GM18861 (cell line): ENCODE measurements at regions not wholly inside any gene's neighbourhood (a gene's known extent, or its start where the extent isn't known, plus 50 kb on each side); places are given as distances from the start of the nearest gene placed in this dataset.
A peak's percentile ranks its signal among the peaks of the same experiment; 100 is the strongest.
"Not testable (repeated sequence)": the region's sequence is repeated elsewhere in the genome, so short reads cannot be mapped to it uniquely, and the experiment has no call there.

Experiments
- ATAC-seq: cut with Tn5 transposase; IDR thresholded peaks from one replicate; pipeline ENCODE4 v1.9.1; 2021; ENCODE audit not compliant: unreplicated experiment

GRCh38 chr1:192476802-192477298, 98.7 kb upstream of the RGS1 start:
- no peak for ATAC-seq

GRCh38 chr1:192477630-192478029, 97.9 kb upstream of the RGS1 start:
- peak; percentile 81 for ATAC-seq

DNA sequence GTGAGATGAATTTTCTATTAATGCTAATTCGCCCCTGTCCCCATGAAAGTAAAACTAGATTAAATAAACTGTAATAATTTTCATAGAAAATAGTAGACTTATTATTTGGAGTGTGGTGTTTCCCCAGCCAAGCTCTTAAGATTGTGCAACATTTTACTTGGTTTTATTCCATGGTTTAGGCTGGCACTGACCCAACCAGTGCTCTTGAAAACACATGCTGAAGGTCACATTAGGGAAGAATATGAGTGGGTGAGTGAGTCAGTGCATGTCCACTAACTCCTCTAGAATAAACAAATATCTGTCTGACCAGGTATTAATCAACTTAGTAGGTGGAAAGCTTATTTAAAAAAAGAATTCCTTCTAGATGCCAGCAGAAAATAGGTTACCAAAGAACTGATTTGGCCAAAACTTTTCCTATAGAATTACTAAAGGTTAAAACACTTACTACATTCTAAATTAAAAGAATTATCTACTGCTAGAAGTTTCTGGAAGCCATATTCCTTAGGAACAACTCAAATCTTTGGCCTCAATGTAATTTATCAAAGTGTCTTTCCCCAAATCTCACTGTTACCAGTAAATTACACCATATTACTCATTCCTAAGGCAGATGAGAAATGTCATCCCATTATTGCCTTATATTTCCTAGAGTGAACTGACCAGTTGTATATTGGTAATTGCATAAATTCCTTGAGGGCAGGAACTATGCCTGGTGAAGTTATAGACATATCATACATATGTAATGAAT, 89.7 kb upstream of the RGS1 start:
- ATAC-seq, result no peak

DNA sequence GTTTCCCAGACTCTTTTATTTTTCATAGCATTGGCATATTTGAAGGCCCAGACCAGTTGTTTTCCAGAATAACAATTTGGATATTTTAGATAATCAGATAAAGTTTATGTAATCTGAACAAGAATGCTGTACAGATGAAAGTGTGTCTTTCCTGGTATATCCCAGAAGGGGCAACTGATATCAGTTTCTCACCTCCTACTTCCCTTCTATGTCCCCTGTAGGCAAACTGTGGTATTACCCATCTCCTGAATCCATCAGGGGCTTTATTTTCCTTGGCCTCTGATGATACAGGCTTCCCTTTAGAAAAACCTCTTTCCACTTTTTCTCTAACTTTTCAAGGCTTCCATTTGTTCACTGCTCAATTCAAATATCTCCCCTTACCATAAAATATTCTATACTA, 87.5 kb upstream of the RGS1 start:
- no peak for ATAC-seq

DNA sequence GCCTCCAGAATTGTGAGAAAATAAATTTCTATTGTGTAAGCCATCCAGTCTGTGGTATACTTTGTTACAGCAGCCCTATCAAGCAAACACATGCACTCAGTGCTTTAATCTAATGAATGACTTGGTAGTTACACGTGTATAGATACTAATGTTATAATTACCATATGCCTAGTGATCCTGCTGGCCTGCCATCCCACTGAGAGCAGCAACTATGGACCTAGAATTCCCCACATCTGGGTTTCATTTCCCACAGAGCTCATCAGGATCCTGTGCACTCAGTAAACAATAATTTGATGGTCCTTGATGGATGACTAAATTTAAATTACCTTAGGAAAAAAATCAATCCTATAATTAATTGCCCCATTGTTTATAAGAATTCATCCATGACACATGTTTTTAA, 86.5 kb upstream of the RGS1 start:
- ATAC-seq, result no peak

- ATAC-seq, result peak; percentile 91
Observed at GRCh38 chr1:192489748-192490147, 85.8 kb upstream of the RGS1 start.

DNA sequence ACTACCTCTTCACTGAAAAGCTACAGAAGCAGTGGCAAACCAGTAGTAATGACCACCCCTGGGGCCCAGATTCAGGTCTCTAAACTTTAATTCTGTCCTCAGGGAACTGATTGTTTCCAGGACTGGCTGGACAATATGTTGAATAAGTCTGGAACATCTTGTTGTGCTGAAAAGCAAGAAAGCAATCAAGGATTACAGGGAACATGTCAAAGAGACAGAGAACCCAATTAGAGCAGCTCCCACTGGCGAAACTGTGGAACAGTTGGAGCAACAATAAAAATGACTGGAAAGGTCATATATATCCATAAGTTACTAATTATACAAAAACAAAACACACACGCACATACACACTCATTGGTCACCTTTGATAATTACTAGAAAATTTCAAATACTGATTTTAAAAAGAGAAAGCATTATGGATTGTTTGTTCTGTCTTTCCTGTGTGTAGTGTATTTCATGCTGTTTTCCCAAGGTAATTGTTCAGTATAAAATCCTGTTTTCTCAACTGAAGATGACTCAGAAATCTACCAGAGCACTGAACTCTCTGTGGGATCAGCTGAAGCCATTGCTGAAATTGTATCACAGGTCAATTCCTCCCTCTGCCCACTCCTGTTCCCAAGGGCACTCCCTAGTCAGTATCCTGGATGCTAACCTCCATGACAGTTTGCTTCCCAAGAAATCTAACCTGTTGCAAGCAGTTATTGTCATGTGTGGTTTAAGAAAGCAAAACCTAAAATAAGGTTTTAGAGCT, 83.6 kb upstream of the RGS1 start:
- ATAC-seq, result no peak

- ATAC-seq, result no peak
Observed at GRCh38 chr1:192493584-192493983, 82.0 kb upstream of the RGS1 start.

DNA sequence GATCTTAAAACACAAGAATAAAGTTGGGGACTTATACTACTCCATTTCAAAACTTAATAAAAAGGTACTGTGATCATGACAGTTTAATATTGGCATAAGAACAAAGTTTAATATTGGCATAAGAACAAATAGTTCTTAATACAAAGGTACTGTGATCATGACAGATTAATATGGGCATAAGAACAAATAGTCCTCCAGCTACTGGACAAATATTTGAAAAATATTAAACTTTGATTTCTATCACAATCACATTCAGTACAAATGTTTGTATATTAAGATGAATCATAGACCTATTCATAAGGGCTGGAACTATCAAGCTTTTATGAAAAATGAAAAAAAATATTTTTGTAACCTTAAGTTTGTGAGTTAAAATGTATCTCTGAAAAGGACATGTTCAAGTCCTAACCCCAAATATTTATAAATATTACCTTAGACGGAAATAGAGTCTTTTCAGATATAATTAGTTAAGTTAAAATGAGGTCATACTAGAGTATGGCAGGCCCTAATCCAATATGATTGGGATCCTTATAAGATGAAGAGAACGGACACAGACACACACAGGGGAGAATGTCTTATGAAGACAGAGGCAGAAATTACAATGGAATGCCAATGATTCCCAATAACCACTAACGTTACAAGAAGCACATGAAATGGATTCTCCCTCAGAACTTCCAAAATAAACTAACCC, 79.1 kb upstream of the RGS1 start:
- ATAC-seq, result no peak

- ATAC-seq, result no peak
Observed at GRCh38 chr1:192497214-192497794, 78.3 kb upstream of the RGS1 start.

DNA sequence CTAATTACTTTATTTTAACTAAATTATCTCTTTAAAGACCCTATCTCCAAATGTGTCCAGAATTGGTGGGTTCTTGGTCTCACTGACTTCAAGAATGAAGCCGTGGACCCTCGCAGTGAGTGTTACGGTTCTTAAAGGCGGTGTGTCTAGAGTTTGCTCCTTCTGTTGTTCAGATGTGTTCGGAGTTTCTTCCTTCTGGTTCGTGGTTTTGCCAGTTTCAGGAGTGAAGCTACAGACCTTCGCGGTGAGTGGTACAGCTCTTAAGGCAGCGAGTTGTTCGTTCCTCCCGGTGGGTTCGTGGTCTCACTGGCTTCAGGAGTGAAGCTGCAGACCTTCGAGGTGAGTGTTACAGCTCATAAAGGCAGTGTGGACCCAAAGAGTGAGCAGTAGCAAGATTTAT, 77.5 kb upstream of the RGS1 start:
- ATAC-seq, result not testable (repeated sequence)

DNA sequence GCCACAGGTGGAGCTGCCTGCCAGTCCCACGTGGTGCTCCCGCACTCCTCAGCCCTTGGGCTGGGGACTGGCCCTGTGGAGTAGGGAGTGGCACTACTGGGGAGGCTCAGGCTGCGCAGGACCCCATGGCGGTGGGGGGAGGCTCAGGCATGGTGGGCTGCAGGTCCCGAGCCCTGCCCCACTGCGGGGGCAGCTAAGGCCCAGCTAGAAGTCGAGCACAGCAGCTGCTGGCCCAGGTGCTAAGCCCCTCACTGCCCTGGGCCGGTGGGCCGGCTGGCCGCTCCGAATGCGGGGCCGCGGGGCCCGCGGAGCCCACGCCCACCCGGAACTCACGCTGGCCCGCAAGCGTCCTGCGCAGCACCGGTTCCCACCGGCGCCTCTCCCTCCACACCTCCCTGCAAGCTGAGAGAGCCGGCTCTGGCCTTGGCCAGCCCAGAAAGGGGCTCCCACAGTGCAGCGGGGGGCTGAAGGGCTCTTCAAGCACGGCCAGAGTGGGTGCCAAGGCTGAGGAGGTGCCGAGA, 76.5 kb upstream of the RGS1 start:
- not testable (repeated sequence) for ATAC-seq

DNA sequence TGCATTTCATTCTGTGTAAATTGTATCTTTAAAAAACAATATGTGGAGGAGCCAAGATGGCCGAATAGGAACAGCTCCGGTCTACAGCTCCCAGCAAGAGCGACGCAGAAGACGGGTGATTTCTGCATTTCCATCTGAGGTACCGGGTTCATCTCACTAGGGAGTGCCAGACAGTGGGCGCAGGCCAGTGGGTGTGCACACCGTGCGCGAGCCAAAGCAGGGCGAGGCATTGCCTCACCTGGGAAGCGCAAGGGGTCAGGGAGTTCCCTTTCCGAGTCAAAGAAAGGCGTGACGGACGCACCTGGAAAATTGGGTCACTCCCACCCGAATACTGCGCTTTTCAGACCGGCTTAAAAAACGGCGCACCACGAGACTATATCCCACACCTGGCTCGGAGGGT, 75.0 kb upstream of the RGS1 start:
- not testable (repeated sequence) for ATAC-seq

DNA sequence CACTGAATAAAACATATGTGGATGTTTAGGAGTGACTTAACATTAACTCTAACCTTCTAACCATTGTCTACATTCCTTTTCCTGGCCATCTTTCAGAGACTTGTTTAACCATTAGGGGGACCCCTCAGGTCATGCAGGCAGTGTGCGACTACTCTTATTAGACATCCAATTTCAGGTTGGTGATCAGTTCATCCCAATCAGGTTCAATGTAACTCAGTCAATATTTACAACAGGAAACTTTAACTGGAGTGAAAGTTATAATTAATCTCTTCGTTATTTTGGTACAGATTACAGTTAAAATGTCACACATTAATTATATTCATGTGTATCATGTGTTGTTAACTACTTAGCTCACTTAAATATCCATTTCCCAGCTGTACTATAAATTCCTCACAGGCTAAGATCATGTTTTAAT, 68.8 kb upstream of the RGS1 start:
- ATAC-seq, result peak; percentile 100

- peak; percentile 22 for ATAC-seq
Observed at GRCh38 chr1:192512426-192513162, 63.0 kb upstream of the RGS1 start.

DNA sequence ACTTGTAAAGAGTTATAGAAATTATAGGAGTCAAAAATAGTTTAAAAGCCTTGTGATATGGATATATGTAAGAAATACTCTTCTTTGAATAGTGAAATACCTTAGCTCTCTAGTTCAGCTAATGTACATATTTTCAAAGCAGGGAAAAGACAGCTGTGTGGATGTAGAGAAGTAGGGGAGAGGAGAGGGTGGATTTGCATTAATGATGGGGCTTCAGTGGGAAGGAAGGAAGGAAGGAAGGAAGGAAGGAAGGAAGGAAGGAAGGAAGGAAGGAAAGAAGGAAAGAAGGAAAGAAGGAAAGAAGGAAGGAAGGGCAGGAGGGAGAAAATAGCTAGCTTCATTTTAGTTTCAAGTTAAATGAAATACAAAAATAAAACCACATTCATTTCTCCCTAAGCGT, 62.4 kb upstream of the RGS1 start:
- no peak for ATAC-seq

GRCh38 chr1:192513697-192514096, 61.9 kb upstream of the RGS1 start:
- no peak for ATAC-seq

DNA sequence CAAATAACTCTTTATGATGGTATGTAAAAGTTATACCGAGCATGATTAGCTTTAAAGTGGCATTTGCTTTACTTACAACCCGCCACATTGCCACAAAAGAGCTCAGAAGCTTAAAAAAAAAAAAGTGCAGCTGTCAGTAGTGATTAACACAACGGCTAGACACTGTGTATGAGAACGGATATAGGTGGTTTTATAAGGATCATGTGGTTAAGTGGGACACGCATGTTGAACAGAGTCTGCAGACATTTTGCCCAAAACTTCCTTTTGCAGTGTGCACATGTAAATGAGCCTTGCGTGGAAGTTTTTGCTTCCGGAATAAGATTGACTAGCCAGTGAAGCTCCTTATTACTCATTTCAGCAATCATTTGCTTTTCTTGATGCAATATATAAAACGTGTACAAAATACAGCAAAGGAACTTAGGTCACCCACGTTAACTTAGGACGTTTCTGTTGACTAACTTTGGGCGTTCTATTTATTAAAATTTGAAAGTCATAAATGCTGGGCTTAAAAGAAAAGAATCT, 58.7 kb upstream of the RGS1 start:
- ATAC-seq, result peak; percentile 96

DNA sequence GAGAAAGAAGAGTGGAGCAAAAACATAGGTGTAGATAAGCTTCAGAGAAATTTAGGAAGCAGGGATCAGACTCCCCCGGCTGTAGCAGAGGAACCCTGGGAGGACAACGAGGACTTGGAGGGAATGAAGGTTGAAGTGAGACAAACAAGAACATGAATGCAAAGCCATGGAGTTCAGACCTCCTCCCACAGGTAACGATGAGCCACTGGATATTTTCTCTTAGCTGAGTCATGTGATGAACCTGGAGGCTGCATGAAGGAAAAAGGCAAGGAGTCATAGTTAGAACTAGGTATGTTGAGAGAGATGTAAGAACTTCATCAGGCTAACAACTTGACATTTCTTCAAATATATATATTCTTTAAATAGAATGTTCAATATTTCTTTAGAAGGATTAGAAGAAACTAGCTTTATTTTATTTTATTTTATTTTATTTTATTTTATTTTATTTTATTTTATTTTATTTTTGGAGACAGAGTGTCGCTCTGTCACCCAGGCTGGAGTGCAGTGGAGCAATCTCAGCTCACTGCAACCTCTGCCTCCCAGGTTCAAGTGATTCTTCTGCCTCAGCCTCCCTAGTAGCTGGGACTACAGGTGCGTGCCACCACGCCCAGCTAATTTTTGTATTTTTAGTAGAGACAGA, 57.7 kb upstream of the RGS1 start:
- not testable (repeated sequence) for ATAC-seq

DNA sequence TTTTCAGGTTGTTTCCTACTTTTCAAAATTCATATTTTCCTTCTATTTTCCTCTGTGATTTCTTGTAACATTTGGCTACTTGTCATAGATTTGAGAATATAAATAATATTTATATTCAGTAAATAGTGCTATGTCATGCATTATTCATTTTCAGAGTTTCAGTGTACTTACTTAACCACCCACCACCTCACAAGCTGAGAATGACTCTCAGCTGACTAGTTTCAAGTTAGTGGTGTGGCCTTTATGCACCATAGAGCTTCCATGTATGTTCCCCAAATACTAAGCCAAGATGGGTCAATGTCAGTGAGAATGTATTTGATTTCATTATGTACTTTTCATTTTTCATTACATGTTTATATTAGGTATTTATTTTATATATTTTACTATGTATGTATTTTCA, 56.9 kb upstream of the RGS1 start:
- ATAC-seq, result peak; percentile 31
